Activated CD4-positive, CD25-positive, alpha-beta regulatory T cell (primary cell): ENCODE measurements at regions not wholly inside any gene's neighbourhood (a gene's known extent, or its start where the extent isn't known, plus 50 kb on each side); places are given as distances from the start of the nearest gene placed in this dataset.
A peak's percentile ranks its signal among the peaks of the same experiment; 100 is the strongest.

Source experiments
- DNase-seq, 4 experiments: peaks; one replicate each; lab custom pipeline; 2025; lab: John Stamatoyannopoulos, UW

DNA sequence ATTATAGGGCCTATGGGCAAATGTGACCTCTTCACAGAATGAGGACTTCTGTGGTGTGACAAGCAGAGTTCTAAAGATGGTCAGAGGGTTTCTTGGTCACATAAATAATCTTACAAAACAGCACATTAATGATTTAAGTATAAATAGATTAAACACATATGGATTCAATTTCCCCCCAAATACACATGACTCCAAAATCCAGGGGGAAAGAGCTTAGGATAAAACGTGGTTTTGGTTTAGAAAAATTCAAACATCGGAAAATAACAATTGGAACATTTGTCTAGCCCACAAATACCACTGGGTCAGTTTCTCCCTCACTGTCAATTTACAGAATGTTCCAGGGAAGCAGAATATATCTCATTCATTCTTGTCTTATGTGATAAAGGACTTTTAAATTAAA, 283.1 kb downstream of the COG6 start:
- DNase-seq = no peak

DNA sequence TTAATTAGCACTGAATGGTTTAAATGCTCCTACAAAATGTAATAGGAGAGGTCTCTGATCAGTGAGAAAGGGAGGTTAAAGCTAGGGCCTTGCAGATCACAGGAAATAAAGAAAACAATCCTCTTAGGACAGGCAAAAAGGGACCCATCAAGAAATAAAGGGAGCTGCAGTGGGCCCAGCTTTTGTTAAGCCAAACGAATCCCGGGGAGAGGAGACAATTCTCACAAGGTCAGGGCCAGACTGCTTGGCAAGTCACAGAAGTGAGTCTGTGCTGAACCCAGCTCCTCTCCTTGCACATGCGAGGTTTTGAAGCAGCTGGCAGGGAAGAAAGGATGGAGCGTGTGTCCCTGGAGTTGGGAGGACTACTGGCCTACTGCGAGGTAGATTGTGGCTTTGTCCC, 285.8 kb downstream of the COG6 start:
- no peak for DNase-seq

DNA sequence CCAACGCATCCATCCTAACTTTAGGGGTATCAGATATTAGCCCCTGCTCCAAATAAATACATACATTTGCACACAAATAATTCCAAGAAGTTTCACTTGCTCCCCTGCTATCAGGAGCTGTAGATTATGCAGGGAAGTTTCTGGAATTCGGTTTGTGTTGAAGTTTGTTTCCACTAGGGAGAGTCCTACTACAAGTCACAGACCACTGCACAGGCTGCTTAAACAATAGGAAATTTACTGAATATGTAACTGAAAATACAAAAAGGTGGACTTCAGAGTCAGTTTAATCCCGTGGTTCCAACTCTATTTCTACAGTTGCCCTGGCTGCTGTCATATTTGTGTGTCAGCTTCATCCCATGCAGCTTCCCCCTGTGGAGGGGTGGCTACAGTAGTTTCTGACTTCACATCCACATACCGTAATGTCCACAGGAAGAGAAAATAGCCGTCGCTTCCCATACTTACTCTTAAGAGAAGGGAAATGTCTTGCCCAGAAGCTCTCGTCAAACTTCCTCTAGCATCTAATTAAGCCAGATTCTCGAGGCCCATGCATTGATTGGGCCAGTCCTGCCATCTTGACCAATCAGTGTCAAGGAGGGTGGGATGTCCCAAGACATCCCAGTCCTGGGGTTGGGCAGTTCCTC, 286.6 kb downstream of the COG6 start:
- DNase-seq = no peak

DNA sequence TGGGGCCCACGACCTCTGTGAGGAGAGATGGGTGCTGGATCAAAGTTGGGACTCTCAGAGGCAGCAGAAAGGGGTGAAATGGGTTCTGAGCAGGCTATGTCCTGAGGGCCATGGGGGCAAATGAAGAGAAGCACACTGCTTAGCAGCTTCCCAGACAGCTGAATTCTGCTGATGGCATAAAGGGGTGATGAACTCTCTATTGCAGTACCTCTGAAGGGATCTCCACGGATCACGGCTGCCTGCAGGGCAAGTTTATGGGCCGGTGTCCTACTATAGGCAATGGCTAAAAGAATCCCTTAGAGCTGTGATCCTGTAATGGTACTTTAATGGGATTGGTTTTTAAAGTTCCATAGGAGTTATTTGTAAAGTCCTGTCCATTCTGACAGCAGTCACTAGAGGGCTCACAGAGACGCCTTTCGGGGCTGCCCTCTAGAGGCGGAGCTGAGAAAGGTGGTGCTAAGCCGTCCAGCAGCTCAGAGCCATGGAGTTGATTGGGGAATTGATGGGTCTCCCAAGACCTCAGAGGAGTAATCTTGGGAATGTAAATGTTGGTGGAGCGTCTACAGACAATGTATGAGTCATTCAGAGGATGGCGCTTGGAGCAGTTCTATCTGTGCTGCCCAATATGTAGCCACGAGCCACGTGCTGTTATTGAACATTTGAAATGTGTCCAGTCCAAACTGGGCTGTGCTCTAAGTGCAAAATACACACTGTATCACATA, 287.3 kb downstream of the COG6 start:
- DNase-seq = peak; percentile 31 to 56 (median 45)

DNA sequence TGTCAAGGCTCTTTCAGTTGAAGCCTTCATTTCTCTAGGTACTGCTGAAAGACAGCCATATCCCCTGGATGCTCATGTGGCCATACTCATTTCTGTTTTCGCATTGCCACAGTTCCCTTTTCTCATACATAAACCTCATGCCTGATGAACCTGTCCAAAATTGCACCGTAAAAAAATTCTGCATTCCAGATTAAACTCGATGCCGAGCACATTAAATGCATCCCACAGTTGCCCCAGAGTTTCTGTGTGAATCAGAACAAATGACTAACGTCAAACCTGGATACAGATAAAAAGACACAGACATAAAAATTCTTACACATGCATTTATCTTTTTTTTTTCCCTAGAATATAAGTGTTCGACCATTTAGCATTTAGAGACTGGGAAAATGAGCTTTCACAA, 288.2 kb downstream of the COG6 start:
- no peak for DNase-seq

DNA sequence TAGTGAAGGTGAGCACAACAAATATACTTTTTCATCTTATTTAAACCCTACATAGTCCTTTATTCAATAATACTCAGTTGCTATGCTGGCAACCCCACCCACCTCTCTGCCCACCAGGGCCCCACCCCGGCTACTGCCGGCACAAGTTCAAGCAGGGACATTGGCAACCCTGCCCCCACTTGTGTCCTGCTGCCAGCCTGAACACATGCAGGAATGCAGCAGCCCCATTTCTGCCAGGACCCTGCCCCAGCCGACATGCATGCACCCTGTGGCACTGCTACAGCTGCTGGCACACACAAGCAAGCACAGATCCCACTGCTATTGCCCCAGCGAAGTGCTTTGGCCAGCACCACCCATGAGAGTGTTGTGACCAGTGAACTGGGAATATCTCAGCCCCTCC, 289.8 kb downstream of the COG6 start:
- DNase-seq = no peak

DNA sequence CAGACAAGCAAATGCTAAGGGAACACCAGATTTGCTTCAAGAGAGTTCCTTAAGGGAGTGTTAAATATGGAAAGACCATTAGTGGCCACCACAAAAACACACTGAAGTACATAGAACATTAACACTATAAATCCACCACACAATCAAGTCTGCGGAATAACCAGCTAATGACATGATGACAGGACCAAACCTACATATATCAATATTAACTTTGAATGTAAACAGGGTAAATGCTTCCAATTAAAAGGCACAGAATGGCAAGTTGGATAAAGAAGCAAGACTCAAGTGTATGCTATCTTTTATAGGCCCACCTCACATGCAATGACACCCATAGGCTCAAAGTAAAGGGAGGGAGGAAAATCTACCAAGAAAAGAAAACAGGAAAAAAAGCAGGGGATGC, 291.3 kb downstream of the COG6 start:
- no peak for DNase-seq

DNA sequence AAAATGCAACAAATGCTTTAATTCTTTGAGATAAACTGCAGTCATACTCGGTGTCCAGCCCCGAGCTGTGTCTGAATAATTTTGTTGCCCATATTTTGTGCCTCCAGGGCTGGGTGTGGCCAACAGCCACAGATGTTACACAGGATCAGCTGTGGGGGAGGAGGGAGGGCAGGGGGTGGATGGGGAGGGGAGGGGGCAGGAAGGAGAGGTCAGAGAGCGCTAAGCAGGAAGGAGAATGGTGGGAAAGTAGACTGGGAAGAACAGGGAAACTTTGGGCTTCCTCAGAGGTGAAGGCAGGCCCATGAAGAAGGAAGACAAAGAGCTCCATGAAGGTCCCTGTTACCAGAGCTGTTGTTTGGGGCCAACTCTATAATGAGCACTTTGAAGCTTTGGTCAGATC, 295.8 kb downstream of the COG6 start:
- no peak for DNase-seq

DNA sequence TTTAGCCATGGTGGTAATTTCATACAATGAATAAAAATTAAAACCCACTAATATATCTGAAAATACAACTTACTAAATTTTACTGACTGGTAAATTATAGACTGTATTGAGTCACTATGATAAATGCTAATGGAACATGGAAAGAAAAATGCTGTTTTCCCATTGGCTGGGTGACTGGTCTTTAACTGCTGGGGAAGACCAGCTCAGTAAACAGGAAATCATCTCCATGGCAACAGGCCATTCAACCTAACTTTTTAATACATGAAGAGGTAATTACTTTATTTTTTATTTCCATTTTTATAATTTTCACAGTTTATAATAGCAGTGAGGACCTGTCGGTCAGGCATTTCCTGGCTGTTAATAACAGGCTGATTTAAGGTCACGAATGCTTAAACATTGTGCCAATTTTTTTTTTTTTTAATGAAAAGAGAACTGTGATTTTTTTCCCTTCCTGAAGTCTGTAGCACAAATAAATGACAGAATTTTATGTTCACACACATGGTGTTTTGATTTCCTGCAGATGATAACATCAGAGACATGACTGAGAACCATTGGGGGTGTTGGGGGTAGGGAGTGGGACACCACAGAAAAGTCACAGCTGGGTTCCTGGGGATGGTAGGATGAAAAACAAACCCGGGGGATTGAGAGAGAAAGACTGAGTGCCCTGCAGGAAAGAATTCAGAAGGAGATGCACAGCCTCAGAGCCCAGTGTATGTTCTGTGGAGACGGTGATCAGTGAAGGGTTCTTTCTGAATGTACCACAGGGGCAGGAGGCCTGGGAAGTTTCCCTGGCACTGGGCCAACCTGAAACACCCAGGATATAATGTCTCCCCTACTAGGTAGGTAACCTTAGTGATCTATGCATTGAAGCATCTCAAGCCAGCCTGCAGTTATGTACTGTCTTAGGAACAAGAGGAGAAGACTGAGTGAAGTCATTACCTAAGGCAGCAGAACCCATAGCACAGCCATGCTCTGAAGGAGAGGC, 297.1 kb downstream of the COG6 start:
- DNase-seq = no peak

DNA sequence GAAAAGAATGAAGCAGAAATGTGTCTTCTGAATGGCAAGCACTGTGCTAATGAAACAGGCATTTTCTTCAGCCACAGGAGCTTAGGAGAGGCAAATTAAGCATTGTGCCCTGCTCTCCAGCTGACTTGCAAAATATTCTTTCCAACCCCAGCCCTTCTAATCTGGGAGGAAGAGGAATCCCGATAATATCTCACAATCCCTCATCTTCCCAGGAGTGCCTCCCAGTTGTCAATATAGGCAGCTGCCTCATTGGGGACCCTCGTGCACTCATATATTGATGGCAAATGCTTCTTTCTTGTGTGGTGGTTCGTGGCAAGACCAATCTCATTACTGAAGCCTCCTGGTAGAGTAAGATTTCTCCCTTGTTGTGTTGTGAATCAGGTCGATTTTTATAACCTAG, 299.0 kb downstream of the COG6 start:
- DNase-seq = no peak

DNA sequence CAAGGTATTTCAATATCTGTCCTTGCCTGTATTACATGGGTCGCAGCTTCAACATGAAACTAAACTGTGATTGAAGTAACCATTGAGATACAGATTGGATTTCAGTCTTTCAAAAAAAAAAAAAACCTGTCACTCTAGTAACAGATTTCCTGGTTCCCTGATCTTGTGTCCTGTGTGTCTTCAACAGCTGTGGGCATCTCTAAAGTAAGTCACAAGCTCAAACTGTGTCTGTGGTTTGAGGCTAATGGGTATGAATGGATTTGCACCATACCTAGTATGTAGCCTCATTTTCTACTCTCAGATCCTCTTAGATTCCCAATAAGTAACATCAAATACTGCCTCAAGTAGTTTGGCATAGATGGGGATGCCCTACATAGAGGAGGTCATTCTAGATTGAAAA, 300.1 kb downstream of the COG6 start:
- no peak for DNase-seq

DNA sequence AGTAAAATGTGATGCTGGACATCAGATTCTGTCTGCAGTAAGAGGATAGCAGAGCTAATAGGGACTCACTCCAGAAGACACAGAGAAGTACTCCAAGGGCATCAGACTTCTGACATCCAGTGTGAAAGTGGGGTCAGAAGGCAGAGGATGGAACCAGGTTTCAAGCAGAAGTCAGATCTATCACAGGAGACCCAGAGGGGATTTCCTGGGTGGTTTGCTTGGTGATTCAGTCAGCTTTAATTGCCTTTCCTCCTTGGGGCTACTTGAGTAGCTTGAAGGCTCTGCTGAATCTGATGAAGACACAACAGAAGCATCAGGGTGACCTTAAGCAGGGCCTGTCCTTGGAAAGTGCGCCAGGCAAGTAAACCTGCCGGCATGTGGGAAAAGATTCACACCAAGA, 300.6 kb downstream of the COG6 start:
- peak in 1 of 4 experiments; percentile 2 for DNase-seq

DNA sequence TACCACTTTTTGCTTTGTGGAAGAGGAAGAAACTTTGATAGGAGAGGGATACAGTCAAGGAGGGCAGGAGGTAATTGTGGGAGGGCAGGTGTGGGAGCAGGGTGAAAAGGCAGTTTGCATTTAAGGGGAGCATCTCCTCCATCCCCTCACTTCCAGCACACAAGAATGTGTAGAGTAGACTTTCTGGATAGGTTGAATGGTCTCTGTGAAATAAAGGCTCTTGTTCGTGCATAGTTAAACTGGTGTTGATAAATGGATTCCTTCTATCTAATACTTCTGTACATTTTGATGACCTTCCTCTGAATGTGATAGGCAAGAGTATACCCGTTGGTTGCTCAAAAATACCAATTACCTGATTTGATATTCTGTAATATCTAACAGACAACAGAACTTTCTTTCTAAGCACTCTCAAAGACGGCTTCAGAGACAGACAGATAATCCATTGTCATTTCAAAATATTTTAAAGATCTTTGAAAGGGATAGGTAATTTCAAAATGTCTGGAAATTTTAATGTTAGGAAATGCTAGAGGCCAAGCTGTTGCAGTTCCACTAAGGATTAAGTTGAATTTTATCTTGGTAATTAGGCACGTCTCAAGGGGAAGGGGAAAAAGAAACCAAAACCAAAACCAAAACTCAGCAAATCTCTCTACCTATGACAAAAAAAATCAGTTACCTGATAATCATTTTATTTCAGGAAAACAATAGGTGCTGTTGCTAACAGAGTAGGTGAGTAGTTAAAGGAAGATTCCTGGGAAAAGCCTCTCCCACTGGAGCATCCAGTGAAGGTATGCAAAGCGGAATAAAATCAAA, 302.6 kb downstream of the COG6 start:
- no peak for DNase-seq

DNA sequence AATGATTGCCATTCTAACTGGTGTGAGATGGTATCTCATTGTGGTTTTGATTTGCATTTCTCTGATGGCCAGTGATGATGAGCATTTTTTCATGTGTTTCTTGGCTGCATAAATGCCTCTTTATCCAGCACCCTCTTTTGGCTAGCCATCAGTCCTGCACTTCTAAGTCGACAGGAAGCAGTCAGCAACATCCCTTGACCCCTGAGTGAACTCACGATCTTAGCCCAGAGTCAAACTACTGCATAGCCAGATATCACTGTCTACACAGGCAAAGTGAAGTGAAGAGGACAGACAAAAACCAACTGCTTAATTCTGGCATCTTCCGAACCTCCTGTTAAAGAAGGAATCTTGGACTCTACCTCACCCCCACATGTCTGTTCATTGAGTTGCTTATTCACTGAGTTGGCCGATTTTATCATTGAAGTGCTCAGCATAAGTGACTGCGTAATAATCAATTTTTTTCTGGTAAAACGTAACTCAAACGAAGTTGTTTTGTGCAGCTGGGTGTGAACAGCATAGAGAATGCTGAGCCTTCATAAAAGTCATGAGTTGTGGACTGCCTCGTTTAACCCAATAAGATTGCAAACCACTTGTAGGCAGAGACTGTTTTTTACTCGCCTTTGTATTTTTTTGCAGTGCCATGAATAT, 304.2 kb downstream of the COG6 start:
- no peak for DNase-seq

DNA sequence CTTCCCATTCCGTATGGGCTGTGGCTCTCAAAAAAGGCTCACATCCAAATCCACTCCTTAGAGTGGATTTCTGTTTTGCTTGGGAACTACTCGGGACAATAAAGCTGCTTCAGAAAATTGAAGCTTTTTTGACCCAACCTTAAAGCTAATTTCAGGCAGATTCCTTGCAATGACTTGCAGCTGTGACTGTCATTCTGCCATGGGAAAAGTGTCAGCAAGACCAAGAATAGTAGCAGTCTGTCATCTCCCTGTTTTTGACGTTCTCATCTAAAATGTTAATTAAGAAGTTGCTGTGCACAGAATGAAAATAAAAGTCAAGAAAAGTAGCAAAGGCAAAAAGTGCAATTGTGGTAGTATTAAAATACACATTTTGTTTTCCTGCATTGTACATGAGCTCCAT, 304.7 kb downstream of the COG6 start:
- no peak for DNase-seq

DNA sequence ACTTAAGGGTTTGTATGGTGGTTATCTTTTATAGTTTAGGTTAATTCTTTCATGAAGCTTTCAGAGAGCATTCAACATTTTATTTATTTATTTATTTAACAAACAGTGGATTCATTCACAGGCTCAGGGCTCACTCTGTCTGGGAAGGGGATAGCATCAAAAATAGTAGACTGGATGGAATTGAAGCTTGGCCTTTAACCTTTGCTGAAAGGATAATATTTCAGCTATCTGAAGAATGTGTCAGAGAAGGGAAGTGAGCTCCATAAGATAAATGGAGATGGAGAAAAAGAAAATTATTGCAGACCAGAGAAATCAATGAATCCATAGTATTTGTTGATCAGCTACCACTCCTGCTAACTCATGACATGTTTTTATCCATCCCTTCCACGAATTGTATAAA, 305.6 kb downstream of the COG6 start:
- DNase-seq = no peak

DNA sequence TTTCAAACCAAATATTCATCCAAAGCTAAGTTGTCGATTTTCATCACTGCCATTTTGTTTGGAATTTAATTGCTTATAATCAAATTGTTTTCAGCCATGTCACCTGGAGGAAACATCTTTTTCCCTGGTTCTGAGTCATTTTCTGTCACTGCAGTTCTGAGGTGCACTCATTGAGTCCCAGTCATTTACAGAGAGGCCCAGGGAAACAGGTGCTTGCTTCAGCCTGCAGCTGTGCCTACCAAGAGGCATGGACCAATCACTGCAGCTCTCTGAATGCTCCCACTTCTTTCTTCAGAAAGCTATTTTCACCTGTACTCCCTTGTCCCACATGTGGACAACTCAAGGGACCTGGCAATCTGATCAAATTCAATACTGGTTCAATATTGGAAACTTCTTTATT, 308.1 kb downstream of the COG6 start:
- DNase-seq = no peak

DNA sequence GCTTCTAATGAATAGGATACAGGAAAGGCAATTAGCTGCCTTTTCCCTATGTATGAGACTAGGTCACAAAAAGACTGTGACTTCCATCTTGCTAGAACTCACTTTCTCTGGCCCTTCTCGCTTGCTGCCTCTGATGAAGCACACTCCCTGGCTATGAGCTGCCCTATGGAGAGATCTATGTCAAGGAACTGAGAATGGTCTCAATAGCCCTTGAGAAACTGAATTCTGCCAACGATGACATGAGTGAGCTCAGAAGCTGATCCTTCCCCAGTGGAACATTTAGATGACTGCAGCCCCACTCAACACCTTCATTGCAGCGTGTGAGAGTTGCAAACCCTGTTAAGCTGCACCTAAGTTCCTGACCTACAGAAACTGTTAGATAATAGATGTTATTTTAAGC, 309.8 kb downstream of the COG6 start:
- no peak for DNase-seq

DNA sequence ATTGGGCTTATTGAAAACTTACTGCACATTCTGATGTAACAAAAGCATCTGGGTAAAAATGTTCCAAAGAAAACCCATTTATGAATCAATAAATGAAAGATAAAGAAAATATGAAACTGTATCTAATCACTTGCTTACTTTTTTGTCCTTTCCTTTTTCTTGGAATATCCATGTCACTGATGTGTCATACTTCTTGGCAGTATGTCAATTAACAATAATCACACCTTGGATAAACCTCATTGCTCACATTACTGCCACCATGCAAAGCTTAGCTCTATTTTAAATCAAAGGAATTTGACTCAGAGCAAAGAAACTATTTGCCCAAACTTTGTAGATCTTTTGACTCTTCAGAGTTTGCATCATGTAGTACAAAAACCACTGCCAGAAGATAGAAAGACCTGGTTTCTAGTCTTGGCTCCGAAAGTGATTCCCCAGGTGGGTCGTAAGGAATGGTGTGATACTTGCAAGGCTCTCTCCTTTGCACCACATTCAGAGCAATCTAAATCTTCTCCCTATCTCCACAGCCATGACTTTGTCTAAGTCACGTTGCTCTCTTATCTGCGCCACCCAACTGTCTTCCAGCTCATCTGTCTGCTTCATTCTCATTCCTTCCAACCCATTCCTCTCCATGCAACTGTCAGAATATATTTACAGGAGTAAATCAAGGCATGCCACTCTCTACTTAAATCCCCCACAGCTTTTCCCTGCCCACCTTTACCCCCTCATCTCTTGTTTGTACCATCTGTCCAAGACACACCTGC, 311.9 kb downstream of the COG6 start:
- no peak for DNase-seq

DNA sequence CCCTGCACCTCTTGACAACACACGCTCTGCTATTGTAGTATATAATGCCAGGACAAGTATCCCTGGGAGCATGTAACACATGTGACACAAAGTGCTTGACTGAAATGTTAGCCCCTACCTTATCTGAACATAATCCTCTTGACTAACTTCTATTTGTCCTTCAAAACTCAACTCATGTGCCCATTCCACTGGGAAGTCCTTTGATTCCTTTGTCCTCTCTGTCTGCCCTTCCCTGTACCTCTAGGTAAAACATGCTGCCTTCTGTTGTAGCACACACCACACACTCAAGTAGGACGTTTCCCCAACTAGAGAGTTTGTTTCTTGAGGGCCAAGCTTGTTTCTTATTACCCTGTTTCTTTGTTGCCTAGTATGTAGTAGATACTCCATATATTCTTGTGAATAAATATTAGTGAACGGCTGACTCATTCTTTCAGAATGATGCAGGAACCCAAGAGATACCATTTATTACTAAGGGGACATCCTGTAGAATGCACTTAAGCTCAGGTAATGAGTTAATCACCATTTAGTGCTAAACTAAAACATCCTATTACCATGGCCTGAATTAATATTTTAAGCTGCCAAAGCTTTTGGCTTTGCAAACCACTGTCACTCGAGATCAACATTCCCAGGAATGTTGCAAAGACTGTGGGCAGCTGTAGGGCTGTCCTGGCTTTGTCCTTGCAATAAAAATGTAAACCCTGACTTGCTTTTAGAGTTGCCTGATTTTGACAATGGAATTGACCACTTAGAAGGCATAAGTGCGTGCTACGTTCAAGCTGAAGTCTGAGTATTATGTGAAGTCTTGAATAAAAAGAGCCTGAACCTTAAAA, 313.4 kb downstream of the COG6 start:
- DNase-seq = no peak
